HUES48 (cell line): ENCODE measurements at regions not wholly inside any gene's neighbourhood (a gene's known extent, or its start where the extent isn't known, plus 50 kb on each side); places are given as distances from the start of the nearest gene placed in this dataset.

Experiments
- H3K27ac ChIP-seq: one replicate; pipeline ENCODE4 v1.7.0; 2013; ENCODE audit warnings: low read depth, low read length, inconsistent platforms
- H3K27me3 ChIP-seq: 2 replicates; pipeline ENCODE4 v1.6.1; 2013; ENCODE audit warnings: mild to moderate bottlenecking, low read length; ENCODE audit not compliant: control insufficient read depth, insufficient read depth
- H3K36me3 ChIP-seq: 2 replicates; pipeline ENCODE4 v1.6.1; 2013; ENCODE audit warnings: low read length; ENCODE audit not compliant: control insufficient read depth, insufficient read depth
- H3K4me1 ChIP-seq: 2 replicates; pipeline ENCODE4 v1.6.1; 2013; ENCODE audit warnings: mild to moderate bottlenecking, low read length; ENCODE audit not compliant: control insufficient read depth, insufficient read depth
- H3K4me3 ChIP-seq: 2 replicates; pipeline ENCODE4 v1.5.1; 2013; ENCODE audit warnings: mild to moderate bottlenecking, low read depth, low read length
- H3K9ac ChIP-seq: 2 replicates; pipeline ENCODE4 v1.6.1; 2013; ENCODE audit warnings: mild to moderate bottlenecking, low read depth, low read length, moderate library complexity
- H3K9me3 ChIP-seq: 2 replicates; pipeline ENCODE4 v1.6.1; 2013; ENCODE audit warnings: low read length; ENCODE audit not compliant: control insufficient read depth, insufficient read depth

- Histone ChIP-seq H3K27me3 (no peaks in the 10 kb centered on the region), H3K9ac (no peak overlapping the region)
Measured at GRCh38 chr11:109026891-109027489, 362.1 kb downstream of the DDX10 start.

GRCh38 chr11:109027851-109028250 is 363.0 kb downstream of the DDX10 start:
- H3K27me3 ChIP-seq = no peaks in the 10 kb centered on the region
- no peaks in the 10 kb centered on the region for H3K4me1 ChIP-seq
- no peak overlapping the region for H3K9ac ChIP-seq
- no peaks in the 10 kb centered on the region for H3K9me3 ChIP-seq
- no peaks in the 10 kb centered on the region for H3K36me3 ChIP-seq
- H3K27ac ChIP-seq = no peak overlapping the region
- no peak overlapping the region for H3K4me3 ChIP-seq

More at GRCh38 chr11:109026891-109027489, 362.1 kb downstream of the DDX10 start:
- Histone ChIP-seq H3K4me3 (no peak overlapping the region), H3K36me3 (no peaks in the 10 kb centered on the region), H3K9me3 (no peaks in the 10 kb centered on the region), H3K4me1 (no peaks in the 10 kb centered on the region), H3K27ac (no peak overlapping the region)

- no peaks in the 10 kb centered on the region for H3K36me3 ChIP-seq
- no peaks in the 10 kb centered on the region for H3K27me3 ChIP-seq
- H3K9ac ChIP-seq = no peak overlapping the region
- no peak overlapping the region for H3K4me3 ChIP-seq
- no peaks in the 10 kb centered on the region for H3K9me3 ChIP-seq
- no peak overlapping the region for H3K27ac ChIP-seq
- no peaks in the 10 kb centered on the region for H3K4me1 ChIP-seq
Measured at GRCh38 chr11:109029927-109030326, 365.1 kb downstream of the DDX10 start.

DNA sequence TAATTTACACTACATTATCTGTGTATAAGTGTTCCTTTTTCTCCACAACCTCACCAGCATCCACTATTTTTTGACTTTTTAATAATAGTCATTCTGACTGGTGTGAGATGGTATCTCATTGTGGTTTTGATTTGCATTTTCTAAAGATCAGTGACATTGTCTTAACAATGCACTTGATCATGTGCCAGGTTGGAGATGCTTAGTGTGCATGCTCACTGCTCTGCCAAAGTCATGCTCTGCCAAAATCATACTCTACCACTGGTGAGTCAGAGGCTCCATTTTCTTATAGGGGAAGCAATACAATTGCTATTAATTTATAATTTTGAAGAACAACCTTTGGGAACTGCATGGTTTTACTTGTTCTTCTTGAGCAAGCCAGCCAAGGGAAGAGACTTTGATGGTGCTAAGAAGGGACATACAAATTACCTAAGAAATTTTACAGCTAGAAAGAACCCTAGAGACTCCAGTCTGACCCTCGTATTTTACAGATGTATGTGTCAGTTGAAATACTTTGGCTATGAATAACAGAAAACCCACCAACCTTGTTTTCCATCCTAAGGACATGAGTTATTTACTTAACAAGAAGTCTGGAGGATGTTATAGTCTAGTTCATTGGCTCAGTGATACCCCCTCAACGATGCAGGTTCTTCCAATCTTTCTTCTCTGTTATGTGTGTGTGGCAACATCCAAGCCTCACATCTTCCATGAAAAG is 368.9 kb downstream of the DDX10 start:
- no peaks in the 10 kb centered on the region for H3K9me3 ChIP-seq
- H3K27me3 ChIP-seq = no peaks in the 10 kb centered on the region
- peaks cover 17% of the 10 kb centered on the region for H3K4me1 ChIP-seq
- H3K36me3 ChIP-seq = no peaks in the 10 kb centered on the region
- no peak overlapping the region for H3K27ac ChIP-seq
- no peak overlapping the region for H3K4me3 ChIP-seq
- H3K9ac ChIP-seq = no peak overlapping the region

DNA sequence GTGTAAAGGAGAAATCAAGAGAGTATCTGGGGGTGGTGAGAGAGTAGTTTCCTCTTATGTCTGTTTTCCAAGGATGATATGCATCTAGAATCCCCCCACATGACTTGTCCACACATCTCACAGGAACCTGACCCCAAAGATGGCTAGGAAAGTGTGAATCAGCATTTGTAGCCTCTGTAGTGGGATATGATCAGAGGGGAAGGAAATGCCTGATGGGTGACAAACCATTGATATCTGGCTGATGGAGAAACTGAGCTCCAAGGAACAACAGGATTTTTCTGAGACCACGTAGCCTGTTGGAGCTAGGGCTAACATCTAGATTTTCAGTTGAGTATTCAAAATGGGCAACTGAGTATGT is 369.4 kb downstream of the DDX10 start:
- H3K36me3 ChIP-seq = no peaks in the 10 kb centered on the region
- H3K4me1 ChIP-seq = peaks cover 17% of the 10 kb centered on the region
- no peaks in the 10 kb centered on the region for H3K27me3 ChIP-seq
- H3K27ac ChIP-seq = no peak overlapping the region
- H3K9ac ChIP-seq = no peak overlapping the region
- H3K4me3 ChIP-seq = no peak overlapping the region
- H3K9me3 ChIP-seq = no peaks in the 10 kb centered on the region

- Histone ChIP-seq H3K27me3 (no peaks in the 10 kb centered on the region), H3K9ac (no peak overlapping the region), H3K9me3 (no peaks in the 10 kb centered on the region), H3K4me1 (peaks cover 17% of the 10 kb centered on the region), H3K4me3 (no peak overlapping the region), H3K36me3 (no peaks in the 10 kb centered on the region), H3K27ac (no peak overlapping the region)
Measured at GRCh38 chr11:109035284-109035683, 370.4 kb downstream of the DDX10 start.

- Histone ChIP-seq H3K9ac (no peak overlapping the region), H3K4me3 (no peak overlapping the region), H3K27me3 (no peaks in the 10 kb centered on the region), H3K9me3 (no peaks in the 10 kb centered on the region), H3K36me3 (no peaks in the 10 kb centered on the region), H3K27ac (no peak overlapping the region), H3K4me1 (peaks cover 17% of the 10 kb centered on the region)
Measured at GRCh38 chr11:109036011-109036410, 371.1 kb downstream of the DDX10 start.

DNA sequence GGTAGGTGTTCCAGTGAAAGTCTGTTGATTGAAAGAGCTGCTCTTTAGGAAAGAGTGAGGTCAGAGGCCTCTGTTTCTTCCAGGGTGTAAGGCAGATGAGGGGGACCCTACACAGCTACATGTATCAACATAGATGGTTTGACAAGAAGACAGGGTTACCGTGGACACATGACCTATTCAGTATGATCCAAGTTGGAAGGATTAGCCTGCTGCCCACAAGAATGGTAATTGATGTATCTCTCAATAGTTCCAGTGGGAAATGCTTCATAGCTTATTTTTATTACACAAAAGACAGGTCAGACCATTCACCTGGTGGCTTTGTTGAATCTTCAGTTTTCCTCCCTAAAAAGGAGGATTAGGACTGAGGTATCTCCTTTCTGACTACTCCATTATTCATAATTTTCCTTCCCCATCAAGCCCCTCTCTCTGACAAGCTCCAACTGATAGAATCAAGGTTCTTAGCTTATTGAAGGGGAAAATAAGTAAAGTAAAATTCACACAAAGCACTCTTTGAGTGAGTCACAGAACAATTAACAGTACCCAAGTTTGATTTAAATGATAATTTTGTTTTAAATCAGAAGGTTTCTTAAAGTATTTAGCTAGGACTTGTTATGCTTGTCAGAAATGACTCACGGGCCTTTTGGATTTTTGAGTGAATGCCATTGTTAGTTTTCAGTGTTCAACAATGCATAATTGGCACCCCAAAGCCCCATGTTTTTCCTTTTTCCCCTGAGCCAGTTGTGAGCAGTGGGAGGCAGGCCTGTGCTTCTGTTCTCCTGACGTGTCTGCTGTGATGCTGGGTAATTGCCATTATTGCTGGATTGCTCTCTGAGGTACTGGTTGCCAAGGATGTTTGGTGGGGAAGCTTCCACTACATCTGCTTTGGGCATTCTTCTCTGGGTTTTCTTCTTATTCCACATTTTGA is 373.2 kb downstream of the DDX10 start:
- Histone ChIP-seq H3K36me3 (no peaks in the 10 kb centered on the region), H3K4me3 (no peak overlapping the region), H3K27ac (no peak overlapping the region), H3K4me1 (peaks cover 17% of the 10 kb centered on the region), H3K9me3 (no peaks in the 10 kb centered on the region), H3K27me3 (no peaks in the 10 kb centered on the region), H3K9ac (no peak overlapping the region)

DNA sequence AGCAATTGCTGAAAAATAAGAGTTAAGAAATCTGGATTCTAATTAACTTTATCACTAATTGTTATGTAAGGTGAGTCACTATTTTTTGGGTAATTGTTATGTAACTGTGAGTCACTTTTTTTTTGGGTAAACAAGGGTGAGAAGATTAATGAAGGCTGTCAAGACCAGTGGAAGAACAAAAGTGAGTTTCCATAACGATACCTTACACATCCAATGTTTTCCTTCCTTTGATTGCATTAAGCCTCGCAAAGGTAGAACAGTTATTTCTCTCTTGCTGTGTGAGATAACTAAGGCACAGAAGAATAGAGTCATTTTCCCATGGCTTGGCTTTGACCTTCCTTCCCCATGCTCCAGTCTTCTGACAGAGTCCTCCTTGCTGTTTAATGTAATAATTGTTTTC is 374.7 kb downstream of the DDX10 start:
- Histone ChIP-seq H3K9ac (no peak overlapping the region), H3K36me3 (no peaks in the 10 kb centered on the region), H3K27me3 (no peaks in the 10 kb centered on the region), H3K4me1 (peaks cover 17% of the 10 kb centered on the region), H3K9me3 (no peaks in the 10 kb centered on the region), H3K4me3 (no peak overlapping the region), H3K27ac (no peak overlapping the region)

- H3K27ac ChIP-seq = no peak overlapping the region
- H3K9ac ChIP-seq = no peak overlapping the region
- H3K4me3 ChIP-seq = no peak overlapping the region
- H3K27me3 ChIP-seq = no peaks in the 10 kb centered on the region
- H3K36me3 ChIP-seq = no peaks in the 10 kb centered on the region
- H3K9me3 ChIP-seq = no peaks in the 10 kb centered on the region
- peaks cover 15% of the 10 kb centered on the region for H3K4me1 ChIP-seq
Measured at GRCh38 chr11:109040303-109040702, 375.4 kb downstream of the DDX10 start.

DNA sequence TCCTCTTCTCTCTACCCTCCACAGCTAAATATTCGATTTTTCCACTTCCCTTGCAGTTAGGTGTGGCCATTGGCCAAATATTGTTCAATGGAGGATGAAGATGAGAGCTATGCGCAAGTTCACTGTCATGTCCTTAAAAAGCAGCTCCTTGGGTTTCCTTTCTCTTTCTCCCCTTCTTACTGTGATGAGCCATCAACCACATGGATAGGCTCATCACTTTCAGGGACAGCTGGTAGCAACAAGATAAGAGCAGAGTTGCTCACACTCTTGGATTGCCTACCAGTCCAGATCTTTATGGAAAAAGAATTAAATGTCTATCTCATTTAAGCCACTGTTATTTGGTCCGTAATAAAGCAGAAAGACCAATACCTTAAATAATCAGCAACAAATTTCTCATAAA is 377.0 kb downstream of the DDX10 start:
- no peaks in the 10 kb centered on the region for H3K9me3 ChIP-seq
- 0 out of 2 replicates have a peak, but pooled peaks cover 3% of the 10 kb centered on the region for H3K4me1 ChIP-seq
- H3K27me3 ChIP-seq = no peaks in the 10 kb centered on the region
- no peak overlapping the region for H3K27ac ChIP-seq
- no peaks in the 10 kb centered on the region for H3K36me3 ChIP-seq
- H3K9ac ChIP-seq = no peak overlapping the region
- H3K4me3 ChIP-seq = no peak overlapping the region
